Right renal cortex interstitium (tissue), 3 donors: ENCODE measurements at regions not wholly inside any gene's neighbourhood (a gene's known extent, or its start where the extent isn't known, plus 50 kb on each side); places are given as distances from the start of the nearest gene placed in this dataset.

Experiments used
- DNase-seq, 3 donors: peaks; one replicate each; pipeline ENCODE4 v3.0.0-alpha.2; 2013; ENCODE audit warnings: low read depth in 3 of 3, low spot score in 2 of 3

DNA sequence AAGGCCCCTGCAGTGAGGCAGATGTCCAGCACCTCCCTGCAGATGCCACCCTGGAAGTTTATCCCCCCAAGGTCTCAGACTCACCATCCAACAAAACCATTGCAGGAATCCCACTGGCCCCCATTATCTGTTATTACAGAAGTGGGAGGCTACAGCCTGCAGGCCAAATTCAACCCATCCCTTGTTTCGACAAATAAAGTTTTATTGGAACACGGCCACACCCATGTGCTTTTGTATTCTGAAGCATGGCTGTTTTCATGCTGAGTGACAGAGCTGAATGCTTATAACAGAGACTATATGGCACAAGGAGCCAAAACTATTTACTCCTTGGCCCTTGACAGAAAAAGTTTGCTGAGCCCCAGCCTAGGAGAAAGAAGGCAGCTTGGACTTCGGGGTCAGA is 428.8 kb downstream of the CDK5RAP2 start:
- DNase-seq: no peak

- no peak for DNase-seq
Observed at GRCh38 chr9:120138955-120139354, 441.0 kb downstream of the CDK5RAP2 start.

GRCh38 chr9:120137186-120137840 is 442.7 kb downstream of the CDK5RAP2 start:
- DNase-seq: no peak

DNA sequence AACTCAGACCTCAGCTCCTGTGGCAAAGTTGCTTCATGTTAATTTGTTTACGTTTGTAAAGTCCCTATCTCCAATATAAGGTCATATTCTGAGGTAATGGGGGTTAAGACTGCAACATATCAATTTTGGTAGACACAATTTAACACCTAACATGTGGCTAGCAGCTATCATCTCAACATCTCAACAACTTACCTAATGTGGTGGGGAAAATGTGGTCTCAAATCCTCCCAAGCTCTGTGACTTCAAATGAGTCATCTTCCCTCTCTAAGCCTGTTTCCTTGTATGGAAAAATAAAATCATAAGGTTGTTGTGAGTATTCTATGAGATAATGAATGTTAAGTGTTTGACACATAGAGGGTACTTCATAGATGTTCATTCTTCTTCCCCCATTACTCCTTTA is 443.3 kb downstream of the CDK5RAP2 start:
- DNase-seq: no peak

DNA sequence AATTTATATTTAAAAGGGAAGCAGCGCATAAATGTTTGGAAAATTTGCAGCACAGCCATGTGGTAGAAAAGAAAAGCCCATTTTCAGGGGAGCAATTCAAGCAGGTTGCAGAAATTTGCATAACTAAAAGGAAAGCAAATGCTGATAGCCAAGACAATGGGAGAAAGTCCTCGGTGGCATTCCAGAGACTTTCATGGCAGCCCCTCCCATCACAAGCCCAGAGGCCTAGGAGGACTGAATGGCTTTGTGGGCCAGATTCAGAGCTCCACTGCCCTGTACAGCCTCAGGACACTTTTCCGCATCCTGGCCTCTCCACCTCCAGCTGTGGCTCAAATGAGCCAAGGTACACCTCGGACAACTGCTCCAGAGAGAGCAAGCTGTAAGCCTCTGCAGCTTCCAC is 462.9 kb downstream of the CDK5RAP2 start:
- no peak for DNase-seq

DNA sequence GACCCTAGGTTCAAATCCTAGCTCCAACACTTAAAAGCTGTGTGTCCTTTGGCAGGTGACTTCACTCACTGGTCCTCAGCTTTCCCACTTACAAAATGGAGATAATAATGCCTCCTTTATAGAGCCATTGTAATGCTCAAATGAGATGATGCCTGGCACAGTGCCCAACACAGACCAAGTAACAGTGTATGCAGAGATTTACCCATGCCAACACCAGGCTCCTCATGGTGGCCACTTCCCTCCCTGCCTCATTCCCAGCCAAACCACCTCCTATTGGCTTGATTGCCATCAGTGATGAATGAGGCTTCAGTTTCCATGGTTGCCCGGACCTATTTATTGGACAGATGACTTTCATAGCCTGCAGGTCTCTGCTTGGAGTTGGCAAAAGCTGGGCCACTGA is 469.4 kb downstream of the CDK5RAP2 start:
- DNase-seq: no peak

DNA sequence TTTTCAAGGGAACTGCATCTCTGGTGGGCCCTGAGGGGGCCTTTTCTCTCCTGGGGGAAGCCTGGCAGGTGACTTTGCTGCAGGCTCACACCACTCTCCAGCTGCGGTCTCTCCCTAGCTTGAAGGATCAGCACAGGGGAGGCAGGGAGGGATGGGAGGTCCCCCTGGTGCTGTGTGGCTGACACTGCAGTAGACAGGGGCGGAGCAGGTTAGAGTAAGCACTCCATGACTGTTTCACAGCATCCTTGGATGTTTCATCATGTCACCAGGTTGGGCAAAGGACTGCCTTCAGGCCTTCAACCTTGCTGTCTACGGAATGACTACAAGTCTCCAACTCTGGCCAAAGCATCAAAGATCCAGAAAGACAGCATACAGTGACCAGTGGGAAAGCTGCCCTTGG is 470.7 kb downstream of the CDK5RAP2 start:
- no peak for DNase-seq

DNA sequence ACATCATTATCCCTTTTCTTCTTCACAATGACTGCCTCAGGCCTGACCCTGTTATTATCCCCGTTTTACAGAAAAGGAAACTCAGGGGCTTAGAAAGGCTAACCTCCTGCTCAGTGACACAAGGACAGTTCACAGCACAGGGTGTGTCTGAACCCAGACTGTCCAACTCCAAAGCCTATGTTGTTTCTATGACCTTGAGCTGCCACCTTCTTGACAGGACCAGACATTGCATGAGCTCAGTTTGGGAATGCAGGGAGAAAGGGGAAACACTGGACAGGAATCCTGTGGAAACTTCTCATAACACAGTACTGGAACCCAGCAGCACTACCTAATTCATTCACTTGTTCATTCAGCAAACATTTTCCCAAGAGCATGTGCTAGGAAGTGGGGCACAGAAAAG is 472.8 kb downstream of the CDK5RAP2 start:
- DNase-seq: no peak

- DNase-seq: no peak
Observed at GRCh38 chr9:120104771-120105170, 475.2 kb downstream of the CDK5RAP2 start.

DNA sequence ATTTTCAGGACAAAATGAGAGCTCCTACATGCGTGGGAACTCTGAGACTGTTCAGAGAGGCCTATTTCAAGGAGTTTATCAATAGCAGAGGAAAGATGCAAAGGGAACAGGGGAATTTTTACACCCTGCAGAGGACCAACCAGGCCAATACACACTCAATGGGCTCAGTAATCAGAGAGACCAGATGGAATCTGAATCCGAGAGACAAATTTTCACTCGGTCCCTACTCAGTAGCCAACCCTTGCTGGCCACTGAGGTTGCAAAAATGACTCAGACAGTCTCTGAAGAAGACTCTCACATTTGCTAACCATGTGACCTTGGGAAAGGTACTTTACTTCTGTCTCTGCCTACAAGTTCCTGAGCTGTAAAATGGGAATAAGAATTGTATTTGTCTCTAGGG is 479.4 kb downstream of the CDK5RAP2 start:
- DNase-seq: no peak

DNA sequence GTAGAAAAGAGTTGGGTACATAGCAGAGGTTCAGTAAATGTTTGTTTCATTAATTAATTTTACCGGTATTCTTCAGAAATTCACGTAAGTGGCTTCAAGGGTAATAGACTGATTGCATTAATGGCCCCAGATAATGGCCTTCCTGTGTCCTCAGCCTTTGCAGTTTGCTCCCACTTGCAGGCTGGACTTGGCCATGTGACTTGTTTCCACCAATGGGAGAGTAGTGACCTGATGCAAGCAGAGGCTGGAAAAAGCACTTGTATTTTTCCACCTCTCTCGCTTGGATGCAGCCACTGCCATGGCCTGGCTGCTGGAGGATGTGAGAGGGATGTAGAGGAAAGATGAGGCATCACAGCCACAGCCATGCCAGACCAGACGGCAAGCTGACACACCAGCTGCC is 480.9 kb downstream of the CDK5RAP2 start:
- DNase-seq: no peak

DNA sequence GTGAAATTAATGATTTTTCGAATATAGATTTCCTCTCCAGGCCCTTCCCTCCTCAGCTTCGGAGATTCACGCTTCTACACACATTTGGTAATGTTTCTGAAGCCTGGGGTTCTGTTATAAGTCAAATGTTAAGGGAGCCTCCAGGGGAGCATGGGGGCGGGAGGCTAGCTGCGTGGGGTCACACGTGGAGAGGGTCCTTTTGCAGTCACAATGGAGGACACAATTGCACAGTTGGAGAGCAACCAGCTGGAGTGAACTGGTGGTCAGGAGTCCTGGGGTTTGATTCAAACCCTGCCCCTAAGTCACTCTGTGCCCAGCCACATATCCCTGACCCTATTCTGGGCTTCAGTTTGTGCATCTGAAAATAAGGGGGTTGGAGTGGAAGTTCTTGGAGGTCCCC is 481.4 kb downstream of the CDK5RAP2 start:
- DNase-seq: no peak

- DNase-seq: no peak
Observed at GRCh38 chr9:120091206-120091605, 488.8 kb downstream of the CDK5RAP2 start.

- no peak for DNase-seq
Observed at GRCh38 chr9:120080849-120081248, 499.1 kb downstream of the CDK5RAP2 start.

DNA sequence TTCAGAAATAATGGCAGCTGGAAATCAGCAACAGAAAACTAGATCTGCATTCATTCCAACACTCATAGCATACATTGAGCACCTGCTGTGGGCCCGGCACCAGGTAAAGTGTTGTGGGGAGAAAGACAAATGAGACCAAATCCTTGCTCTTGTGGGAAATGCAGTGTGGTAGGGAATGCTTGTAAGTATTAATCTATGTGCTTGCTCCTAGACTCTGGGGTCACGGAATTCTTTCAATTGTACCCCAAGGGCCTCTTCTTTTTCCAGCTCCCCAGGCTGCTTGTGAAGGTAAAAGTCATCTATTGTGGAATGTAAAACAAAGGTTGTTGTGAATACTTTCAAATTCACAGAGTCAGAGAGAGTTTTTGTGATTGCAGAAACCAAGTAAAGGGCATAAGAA is 501.9 kb downstream of the CDK5RAP2 start:
- DNase-seq: no peak

GRCh38 chr9:120071760-120072159 is 508.2 kb downstream of the CDK5RAP2 start:
- DNase-seq: no peak

DNA sequence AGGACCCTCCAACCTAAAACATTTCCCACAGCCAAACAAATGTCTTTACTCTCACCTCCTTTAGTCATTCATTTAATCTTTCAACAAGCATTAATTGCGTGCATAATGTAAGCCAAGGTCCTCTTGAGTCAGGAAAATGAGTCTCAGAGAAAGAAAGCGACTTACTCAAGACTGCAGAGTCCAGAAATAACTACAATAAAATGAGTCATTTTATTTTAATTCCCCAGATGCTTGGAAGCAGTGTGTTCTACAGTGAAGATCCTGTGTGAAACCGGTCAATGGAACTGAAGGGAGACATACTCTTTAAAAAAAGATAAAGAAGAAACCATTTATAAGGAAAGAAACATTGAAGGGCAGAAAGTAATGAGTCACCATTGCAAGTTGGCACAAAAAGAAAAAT is 513.7 kb downstream of the CDK5RAP2 start:
- no peak for DNase-seq

DNA sequence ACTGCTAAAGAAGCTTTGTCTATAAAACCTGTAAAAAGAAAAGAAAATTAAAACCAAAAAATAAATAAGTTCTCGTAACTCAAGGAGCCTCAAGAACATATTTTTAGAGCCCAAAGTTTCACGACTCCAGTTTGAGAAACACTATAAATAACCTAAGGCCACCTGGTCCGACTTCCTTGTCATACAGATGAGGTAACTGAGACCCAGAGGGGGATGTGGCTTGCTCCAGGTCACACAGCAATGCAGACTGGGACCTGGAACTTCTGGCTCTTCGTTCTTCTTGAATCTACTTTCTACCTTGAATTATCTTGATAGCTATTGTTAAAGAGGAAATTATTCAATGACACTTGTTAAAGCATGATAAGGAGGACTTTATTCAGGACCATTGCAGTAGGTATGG is 514.8 kb downstream of the CDK5RAP2 start:
- no peak for DNase-seq

DNA sequence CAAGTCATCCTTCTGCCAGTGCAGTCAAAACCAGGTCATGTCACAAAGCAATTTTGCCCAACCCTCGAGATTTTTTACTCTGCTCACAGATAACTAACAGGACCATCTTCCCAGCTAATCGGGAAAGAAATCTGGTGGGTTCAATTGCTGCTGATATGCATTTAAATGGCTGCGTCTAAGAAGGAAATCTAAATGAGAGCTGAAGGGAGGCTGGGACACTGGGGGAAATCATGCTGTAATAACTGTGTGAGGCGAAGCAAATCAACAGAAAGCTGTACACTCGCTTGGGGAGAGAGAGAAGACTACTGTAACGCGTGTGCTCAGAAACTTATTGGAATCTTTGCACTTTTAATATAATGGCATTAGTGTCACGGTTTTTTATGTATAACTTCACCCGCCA is 535.0 kb downstream of the CDK5RAP2 start:
- DNase-seq: no peak

- no peak for DNase-seq
Observed at GRCh38 chr9:120043448-120043847, 536.5 kb downstream of the CDK5RAP2 start.

DNA sequence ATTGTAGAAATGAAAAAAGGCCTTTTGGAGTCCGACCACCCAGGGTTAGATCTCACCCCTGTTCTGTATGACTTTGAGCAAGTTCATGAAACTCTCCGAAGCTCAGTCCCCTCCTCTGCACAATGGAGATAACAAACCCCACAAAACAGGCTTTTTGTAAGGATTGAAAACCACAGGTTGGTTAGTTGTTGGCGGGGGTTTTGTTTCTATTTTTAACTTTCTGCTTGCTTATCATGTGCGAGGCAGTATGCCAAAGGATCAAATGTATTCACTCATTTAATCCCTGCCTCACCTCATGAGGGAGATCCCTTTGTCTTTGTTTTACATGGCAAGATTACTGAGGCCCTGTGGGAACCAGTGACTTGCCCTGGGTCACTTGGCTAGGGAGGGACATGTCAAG is 539.1 kb downstream of the CDK5RAP2 start:
- no peak for DNase-seq

GRCh38 chr9:120038342-120038741 is 541.6 kb downstream of the CDK5RAP2 start:
- DNase-seq: no peak

- DNase-seq: no peak
Observed at GRCh38 chr9:120032639-120033038, 547.3 kb downstream of the CDK5RAP2 start.
